Brain microvascular endothelial cell (primary cell): ENCODE measurements at regions not wholly inside any gene's neighbourhood (a gene's known extent, or its start where the extent isn't known, plus 50 kb on each side); places are given as distances from the start of the nearest gene placed in this dataset.

Experiments used
- DNase-seq: peaks from one replicate; pipeline ENCODE4 v3.0.0-alpha.2; 2020
- H3K27ac ChIP-seq: fragments of 250-450 bp; sonication (Bioruptor Pico); 2 replicates; pipeline ENCODE4 v1.5.1; 2020; ENCODE audit warnings: mild to moderate bottlenecking, moderate library complexity
- H3K27me3 ChIP-seq: fragments of 250-450 bp; sonication (Bioruptor Pico); replicated peaks from 2 replicates; pipeline ENCODE4 v1.5.1; 2020; ENCODE audit warnings: mild to moderate bottlenecking
- H3K36me3 ChIP-seq: fragments of 250-450 bp; sonication (Bioruptor Pico); replicated peaks from 2 replicates; pipeline ENCODE4 v1.5.1; 2020; ENCODE audit warnings: mild to moderate bottlenecking
- H3K4me3 ChIP-seq: 2 replicates; pipeline ENCODE4 v1.5.1; 2011; ENCODE audit warnings: low read depth, mild to moderate bottlenecking, control low read depth, low read length, moderate library complexity
- in situ Hi-C: cut with HindIII; loops from 2 replicates; pipeline ENCODE4 v1.10.0; 2017; ENCODE audit warnings: low sequenced_read_pairs, low pct_ligation_motif_present
- TF ChIP-seq, protein P1 (sequence below): IDR thresholded peaks from 2 replicates; pipeline ENCODE4 v1.5.1; 2011; ENCODE audit warnings: low read depth, mild to moderate bottlenecking, moderate library complexity, low read length, control low read depth, inconsistent platforms; ENCODE audit errors: missing control alignments

GRCh38 chr13:90562443-90562842 is 785.0 kb upstream of the MIR17HG start:
- no peak overlapping the region for H3K4me3 ChIP-seq
- TF ChIP-seq, protein P1, sequence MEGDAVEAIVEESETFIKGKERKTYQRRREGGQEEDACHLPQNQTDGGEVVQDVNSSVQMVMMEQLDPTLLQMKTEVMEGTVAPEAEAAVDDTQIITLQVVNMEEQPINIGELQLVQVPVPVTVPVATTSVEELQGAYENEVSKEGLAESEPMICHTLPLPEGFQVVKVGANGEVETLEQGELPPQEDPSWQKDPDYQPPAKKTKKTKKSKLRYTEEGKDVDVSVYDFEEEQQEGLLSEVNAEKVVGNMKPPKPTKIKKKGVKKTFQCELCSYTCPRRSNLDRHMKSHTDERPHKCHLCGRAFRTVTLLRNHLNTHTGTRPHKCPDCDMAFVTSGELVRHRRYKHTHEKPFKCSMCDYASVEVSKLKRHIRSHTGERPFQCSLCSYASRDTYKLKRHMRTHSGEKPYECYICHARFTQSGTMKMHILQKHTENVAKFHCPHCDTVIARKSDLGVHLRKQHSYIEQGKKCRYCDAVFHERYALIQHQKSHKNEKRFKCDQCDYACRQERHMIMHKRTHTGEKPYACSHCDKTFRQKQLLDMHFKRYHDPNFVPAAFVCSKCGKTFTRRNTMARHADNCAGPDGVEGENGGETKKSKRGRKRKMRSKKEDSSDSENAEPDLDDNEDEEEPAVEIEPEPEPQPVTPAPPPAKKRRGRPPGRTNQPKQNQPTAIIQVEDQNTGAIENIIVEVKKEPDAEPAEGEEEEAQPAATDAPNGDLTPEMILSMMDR = no peak
- in situ Hi-C loops = no loop called here
- no peak for DNase-seq
- H3K36me3 ChIP-seq = no peaks in the 10 kb centered on the region
- no peak overlapping the region for H3K27ac ChIP-seq
- H3K27me3 ChIP-seq = no peaks in the 10 kb centered on the region

DNA sequence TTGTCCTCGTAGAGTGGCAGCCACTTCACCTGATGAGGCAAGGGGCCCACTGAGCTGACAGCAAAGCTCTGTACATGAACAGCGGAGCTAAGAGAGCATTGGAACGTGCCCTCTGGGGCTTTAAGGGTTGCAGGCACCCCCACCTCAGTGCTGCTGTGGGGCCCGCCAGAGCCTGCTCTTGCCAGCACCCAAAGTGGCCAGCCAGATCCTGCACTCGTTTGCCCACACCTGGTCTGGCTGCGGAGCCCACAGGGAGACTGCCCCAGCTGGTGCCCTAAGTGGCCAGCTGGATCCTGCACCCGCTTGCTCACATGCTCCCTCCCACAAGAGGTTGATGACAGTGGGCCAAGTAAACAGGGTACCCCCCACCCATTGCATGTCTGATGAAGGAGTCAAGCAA is 783.4 kb upstream of the MIR17HG start:
- TF ChIP-seq, protein P1 = no peak
- Histone ChIP-seq H3K36me3 (no peaks in the 10 kb centered on the region), H3K4me3 (no peak overlapping the region), H3K27me3 (no peaks in the 10 kb centered on the region), H3K27ac (no peak overlapping the region)
- no peak for DNase-seq
- in situ Hi-C loops = no loop called here

GRCh38 chr13:90564566-90564965 is 782.9 kb upstream of the MIR17HG start:
- Histone ChIP-seq H3K27ac (no peak overlapping the region), H3K36me3 (no peaks in the 10 kb centered on the region), H3K27me3 (no peaks in the 10 kb centered on the region), H3K4me3 (no peak overlapping the region)
- no peak for DNase-seq
- in situ Hi-C loops = no loop called here
- TF ChIP-seq, protein P1 = no peak

DNA sequence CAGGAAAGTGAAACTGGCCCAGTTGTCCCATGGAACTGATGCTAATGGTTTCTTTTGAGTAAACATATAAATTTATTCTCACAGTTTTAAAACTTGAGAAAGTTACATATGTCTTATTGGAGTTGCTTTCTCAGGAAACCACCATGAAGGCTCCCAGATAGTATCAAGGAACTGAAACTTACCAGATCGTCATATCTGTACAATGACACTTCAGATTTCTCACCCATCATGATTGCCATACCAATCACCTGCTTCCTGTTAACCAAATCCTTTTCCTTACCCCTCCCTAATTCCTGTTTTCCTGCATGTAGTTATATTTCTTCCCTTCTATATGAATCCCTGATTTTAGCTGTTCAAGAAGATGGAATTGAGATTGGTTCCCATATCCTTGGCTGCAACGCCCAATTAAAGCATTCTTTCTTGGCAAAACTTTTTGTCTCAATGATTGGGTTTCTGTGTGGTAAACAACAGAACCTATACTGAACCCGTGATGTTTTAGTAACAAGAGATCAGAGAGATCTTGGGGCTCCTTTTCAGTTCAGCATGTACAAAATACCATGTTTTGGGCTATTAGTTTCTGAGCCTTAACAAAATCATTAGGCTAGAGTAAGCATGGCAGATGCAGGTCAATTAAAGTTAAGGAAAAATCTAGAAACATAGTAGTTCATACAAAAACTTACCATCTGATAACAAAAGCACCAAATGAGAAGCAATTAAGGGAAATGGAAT is 781.3 kb upstream of the MIR17HG start:
- in situ Hi-C loops = no loop called here
- Histone ChIP-seq H3K36me3 (no peaks in the 10 kb centered on the region), H3K27ac (no peak overlapping the region), H3K4me3 (no peak overlapping the region), H3K27me3 (no peaks in the 10 kb centered on the region)
- TF ChIP-seq, protein P1 = no peak
- DNase-seq = no peak

DNA sequence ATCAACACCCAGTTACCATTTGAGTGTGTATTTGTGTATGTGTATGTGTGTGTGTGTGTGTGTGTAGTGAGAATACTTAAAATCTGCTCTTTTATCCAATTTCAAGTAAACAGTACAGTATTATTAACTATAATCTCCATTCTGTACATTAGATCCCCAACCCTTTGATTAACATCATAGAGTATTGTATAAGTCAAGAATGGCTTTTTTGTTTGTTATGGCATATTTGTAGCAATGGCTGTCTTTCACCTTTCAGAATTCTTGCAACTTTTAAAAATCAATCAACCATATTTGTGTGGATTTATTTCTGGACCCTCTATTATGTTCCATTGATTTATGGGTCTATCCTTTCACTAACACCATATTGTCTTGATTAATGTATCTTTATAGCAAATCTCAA is 779.3 kb upstream of the MIR17HG start:
- TF ChIP-seq, protein P1 = no peak
- in situ Hi-C loops = no loop called here
- Histone ChIP-seq H3K36me3 (no peaks in the 10 kb centered on the region), H3K27ac (no peak overlapping the region), H3K27me3 (no peaks in the 10 kb centered on the region), H3K4me3 (no peak overlapping the region)
- DNase-seq = no peak

GRCh38 chr13:90576067-90576466 is 771.4 kb upstream of the MIR17HG start:
- DNase-seq = no peak
- Histone ChIP-seq H3K36me3 (no peaks in the 10 kb centered on the region), H3K4me3 (no peak overlapping the region), H3K27me3 (no peaks in the 10 kb centered on the region), H3K27ac (no peak overlapping the region)
- TF ChIP-seq, protein P1 = no peak
- in situ Hi-C loops = no loop called here
